Jurkat, Clone E6-1 (cell line): ENCODE measurements at regions not wholly inside any gene's neighbourhood (a gene's known extent, or its start where the extent isn't known, plus 50 kb on each side); places are given as distances from the start of the nearest gene placed in this dataset.

Experiments used
- DNase-seq: peaks from one replicate; pipeline ENCODE4 v3.0.0-alpha.2; 2011; ENCODE audit warnings: low read depth, low spot score
- H3K4me3 ChIP-seq: 2 replicates; pipeline ENCODE4 v1.5.1; 2011; ENCODE audit warnings: mild to moderate bottlenecking, low read length, control low read depth, moderate library complexity

GRCh38 chr1:220368352-220369265, 96.4 kb upstream of the RAB3GAP2 start:
- DNase-seq, result no peak
- H3K4me3 ChIP-seq, result no peak overlapping the region

- no peak for DNase-seq
- no peak overlapping the region for H3K4me3 ChIP-seq
Measured at GRCh38 chr1:220367833-220368232, 95.6 kb upstream of the RAB3GAP2 start.

GRCh38 chr1:220366269-220366668, 94.0 kb upstream of the RAB3GAP2 start:
- no peak for DNase-seq

GRCh38 chr1:220363196-220363837, 91.1 kb upstream of the RAB3GAP2 start:
- no peak for DNase-seq
- H3K4me3 ChIP-seq, result no peak overlapping the region

More at GRCh38 chr1:220366269-220366668, 94.0 kb upstream of the RAB3GAP2 start:
- H3K4me3 ChIP-seq, result no peak overlapping the region

GRCh38 chr1:220356981-220357850, 85.0 kb upstream of the RAB3GAP2 start:
- no peak for DNase-seq
- no peak overlapping the region for H3K4me3 ChIP-seq

- no peak overlapping the region for H3K4me3 ChIP-seq
- DNase-seq, result peak; percentile 1
Measured at GRCh38 chr1:220353229-220354012, 81.2 kb upstream of the RAB3GAP2 start.

- no peak for DNase-seq
- H3K4me3 ChIP-seq, result no peak overlapping the region
Measured at GRCh38 chr1:220348211-220348610, 76.0 kb upstream of the RAB3GAP2 start.

- no peak overlapping the region for H3K4me3 ChIP-seq
- DNase-seq, result no peak
Measured at GRCh38 chr1:220347654-220348175, 75.5 kb upstream of the RAB3GAP2 start.

- no peak for DNase-seq
Measured at GRCh38 chr1:220344745-220345144, 72.5 kb upstream of the RAB3GAP2 start.

GRCh38 chr1:220342853-220343252, 70.6 kb upstream of the RAB3GAP2 start:
- no peak for DNase-seq
- H3K4me3 ChIP-seq, result no peak overlapping the region

More at GRCh38 chr1:220344745-220345144, 72.5 kb upstream of the RAB3GAP2 start:
- H3K4me3 ChIP-seq, result no peak overlapping the region

- no peak overlapping the region for H3K4me3 ChIP-seq
- no peak for DNase-seq
Measured at GRCh38 chr1:220341126-220341525, 68.9 kb upstream of the RAB3GAP2 start.

- no peak overlapping the region for H3K4me3 ChIP-seq
- DNase-seq, result no peak
Measured at GRCh38 chr1:220339581-220339980, 67.3 kb upstream of the RAB3GAP2 start.

GRCh38 chr1:220338759-220339158, 66.5 kb upstream of the RAB3GAP2 start:
- H3K4me3 ChIP-seq, result no peak overlapping the region
- DNase-seq, result no peak

GRCh38 chr1:220336391-220337031, 64.3 kb upstream of the RAB3GAP2 start:
- DNase-seq, result no peak
- H3K4me3 ChIP-seq, result no peak overlapping the region

GRCh38 chr1:220335668-220336067, 63.4 kb upstream of the RAB3GAP2 start:
- DNase-seq, result no peak
- no peak overlapping the region for H3K4me3 ChIP-seq

- DNase-seq, result no peak
- no peak overlapping the region for H3K4me3 ChIP-seq
Measured at GRCh38 chr1:220331318-220331717, 59.1 kb upstream of the RAB3GAP2 start.

- no peak overlapping the region for H3K4me3 ChIP-seq
- no peak for DNase-seq
Measured at GRCh38 chr1:220330265-220330664, 58.0 kb upstream of the RAB3GAP2 start.

GRCh38 chr1:220327106-220327505, 54.9 kb upstream of the RAB3GAP2 start:
- no peak for DNase-seq
- H3K4me3 ChIP-seq, result no peak overlapping the region
